EH (cell line): ENCODE measurements at regions not wholly inside any gene's neighbourhood (a gene's known extent, or its start where the extent isn't known, plus 50 kb on each side); places are given as distances from the start of the nearest gene placed in this dataset.
"Not testable (repeated sequence)": the region's sequence is repeated elsewhere in the genome, so short reads cannot be mapped to it uniquely, and the experiment has no call there.

ENCODE experiments used
- DNase-seq: peaks from one replicate; pipeline ENCODE4 v3.0.0-alpha.2; 2015; ENCODE audit warnings: low read depth

DNA sequence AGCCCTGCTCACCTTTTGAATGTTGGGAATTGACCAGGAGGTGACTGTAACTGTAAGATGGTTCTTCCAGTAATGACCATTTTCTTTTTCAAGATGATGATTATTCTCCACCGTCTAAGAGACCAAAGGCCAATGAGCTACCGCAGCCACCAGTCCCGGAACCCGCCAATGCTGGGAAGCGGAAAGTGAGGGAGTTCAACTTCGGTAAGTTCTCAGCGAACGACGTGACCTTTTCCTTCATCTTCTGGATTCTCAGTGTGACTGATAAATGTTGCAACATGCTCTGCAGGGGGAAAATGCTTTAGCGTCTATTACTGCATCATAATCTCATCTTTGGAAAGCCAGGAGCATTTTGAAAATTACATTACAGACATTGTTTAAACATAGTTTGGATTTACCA, 89.5 kb upstream of the SPDYE9 start:
- DNase-seq = not testable (repeated sequence)

- DNase-seq = not testable (repeated sequence)
Measured at GRCh38 chr7:73170902-73171301, 85.1 kb upstream of the SPDYE9 start.

GRCh38 chr7:73170415-73170814, 84.6 kb upstream of the SPDYE9 start:
- not testable (repeated sequence) for DNase-seq

DNA sequence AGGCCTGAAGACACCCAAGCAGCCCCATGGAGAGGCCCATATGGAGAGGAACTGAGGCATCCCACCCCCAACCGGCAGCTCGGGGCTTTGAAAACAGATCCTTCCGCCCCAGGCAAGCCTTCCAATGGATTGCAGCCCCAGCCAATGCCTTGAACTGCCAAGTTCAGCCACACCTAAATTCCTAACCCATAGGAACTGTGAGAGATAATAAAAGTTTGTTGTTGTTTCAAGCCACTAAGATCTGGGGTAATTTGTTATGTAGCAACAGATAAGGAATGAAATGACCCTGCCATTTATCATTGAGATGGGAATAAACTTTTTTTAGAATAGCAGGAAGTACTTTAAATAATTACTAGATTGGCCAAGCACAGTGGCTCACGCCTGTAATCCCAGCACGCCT, 80.3 kb upstream of the SPDYE9 start:
- DNase-seq = not testable (repeated sequence)

DNA sequence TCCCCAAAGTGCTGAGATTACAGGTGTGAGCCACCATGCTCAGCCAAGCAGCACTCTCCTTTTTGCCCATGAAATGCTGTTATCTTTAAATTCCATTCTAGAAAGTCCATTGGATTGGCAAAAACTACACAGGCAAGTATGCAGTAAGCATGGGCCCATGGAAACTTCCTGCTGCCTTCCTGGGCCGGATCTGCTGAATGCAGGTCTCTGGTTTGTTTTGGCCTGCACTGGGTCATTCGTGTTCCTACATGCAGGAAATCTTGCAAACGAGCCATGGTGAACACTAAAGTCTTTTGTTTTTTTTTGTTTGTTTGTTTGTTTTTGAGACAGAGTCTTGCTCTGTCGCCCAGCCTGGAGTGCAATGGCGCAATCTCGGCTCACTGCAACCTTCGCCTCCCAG, 76.8 kb upstream of the SPDYE9 start:
- DNase-seq = not testable (repeated sequence)

DNA sequence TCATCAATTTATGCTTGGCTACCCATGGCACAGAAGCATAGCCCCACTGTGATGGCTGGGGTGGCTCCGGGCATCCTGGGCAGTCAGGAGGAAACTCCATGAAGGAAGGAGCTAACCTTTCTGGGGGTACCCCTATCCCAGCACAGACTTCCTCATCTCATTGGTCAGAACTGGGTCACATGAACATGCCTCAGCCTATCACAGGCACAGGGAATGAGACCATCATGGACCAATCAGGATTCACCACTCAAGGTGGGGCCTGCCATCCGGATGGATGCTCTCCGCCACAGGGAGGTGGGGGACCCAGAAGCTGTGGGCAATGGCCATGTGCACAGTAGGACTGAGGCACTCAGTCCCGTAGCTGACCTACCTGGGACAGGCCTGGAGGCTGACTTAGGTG, 75.9 kb upstream of the SPDYE9 start:
- not testable (repeated sequence) for DNase-seq

DNA sequence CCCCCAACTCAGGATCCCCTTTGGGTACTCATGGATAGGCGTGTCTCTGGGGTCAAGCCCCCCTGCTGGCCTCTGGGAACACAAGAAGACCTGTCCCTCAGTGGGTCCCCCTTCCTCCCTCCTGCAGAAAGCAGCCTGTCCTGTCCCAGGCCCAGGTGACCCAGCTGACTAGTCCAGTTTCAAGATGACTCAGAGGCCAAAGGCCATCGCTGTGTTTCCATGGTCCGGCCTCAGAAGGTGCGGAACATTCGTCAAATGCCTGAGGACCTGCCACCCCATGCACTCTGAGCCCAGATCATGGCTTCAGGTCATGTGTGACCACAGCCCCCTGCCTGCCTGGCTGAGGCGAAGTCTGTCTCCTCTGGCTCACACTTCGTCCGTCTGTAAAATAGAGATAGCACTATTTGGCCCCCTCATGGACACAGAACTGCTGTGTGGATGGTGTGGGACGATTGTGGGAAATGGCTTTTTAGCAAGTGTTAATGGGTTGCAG, 71.4 kb upstream of the SPDYE9 start:
- DNase-seq = not testable (repeated sequence)

- not testable (repeated sequence) for DNase-seq
Measured at GRCh38 chr7:73156510-73157168, 70.8 kb upstream of the SPDYE9 start.

DNA sequence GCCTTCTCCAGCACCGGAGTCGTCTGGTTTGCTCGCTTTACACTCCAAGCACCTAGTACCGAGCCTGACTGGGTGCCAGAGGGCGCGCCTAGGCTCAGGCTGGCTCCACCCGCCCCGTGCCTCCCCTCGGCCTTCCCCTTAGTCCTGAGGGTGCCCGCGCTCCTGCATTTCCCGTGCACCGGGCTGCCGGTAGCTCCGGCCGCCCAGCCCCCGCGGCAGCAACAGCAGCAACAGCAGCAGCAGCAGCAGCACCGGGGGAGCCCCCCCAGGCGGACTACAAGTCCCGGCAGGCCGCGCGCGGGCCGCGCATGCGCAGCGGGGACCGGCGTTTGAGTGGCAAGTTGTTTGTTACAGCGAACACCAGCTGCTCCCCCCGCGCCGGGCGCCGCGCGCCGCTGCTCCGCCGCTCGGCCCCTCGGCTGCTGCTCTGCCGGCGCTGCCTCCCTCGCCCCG, 68.8 kb upstream of the SPDYE9 start:
- DNase-seq = peak; percentile 75

- DNase-seq = not testable (repeated sequence)
Measured at GRCh38 chr7:73153921-73154585, 68.2 kb upstream of the SPDYE9 start.

DNA sequence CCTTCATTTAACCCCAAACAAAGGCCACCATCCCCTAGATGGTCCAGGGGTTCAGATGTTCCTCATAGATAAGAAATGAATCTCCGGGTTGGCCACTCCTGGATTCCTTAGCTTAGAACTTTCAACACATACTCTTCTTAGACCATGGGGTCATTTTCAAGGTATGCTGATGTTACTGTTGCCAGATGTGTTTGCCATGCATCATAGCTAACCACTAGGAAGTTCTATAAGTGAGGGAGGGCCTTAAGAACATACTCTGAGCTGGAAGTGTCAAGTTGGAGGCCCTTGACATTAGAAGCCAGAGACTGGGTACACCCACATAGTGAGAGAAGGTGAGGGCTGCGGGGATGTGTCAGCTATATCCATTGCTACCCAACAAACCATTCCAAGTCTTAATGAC, 62.7 kb upstream of the SPDYE9 start:
- not testable (repeated sequence) for DNase-seq

DNA sequence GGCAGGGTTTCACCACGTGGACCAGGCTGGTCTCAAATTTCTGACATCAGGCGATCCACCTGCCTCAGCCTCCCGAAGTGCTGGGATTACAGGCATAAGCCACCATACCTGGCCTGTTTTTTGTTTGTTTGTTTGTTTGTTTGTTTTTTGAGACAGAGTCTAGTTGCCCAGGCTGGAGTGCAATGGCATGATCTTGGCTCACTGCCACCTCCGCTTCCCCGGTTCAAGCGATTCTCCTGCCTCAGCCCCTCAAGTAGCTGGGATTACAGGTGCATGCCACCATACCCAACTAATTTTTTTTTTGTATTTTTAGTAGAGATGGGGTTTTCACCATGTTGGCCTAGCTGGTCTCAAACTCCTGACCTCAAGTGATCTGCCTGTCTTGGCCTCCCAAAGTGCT, 61.8 kb upstream of the SPDYE9 start:
- DNase-seq = not testable (repeated sequence)

- DNase-seq = not testable (repeated sequence)
Measured at GRCh38 chr7:73143993-73144392, 58.2 kb upstream of the SPDYE9 start.

GRCh38 chr7:73137922-73138321, 52.1 kb upstream of the SPDYE9 start:
- DNase-seq = not testable (repeated sequence)
